HuH-7 (cell line): ENCODE measurements at regions not wholly inside any gene's neighbourhood (a gene's known extent, or its start where the extent isn't known, plus 50 kb on each side); places are given as distances from the start of the nearest gene placed in this dataset.
"Not testable (repeated sequence)": the region's sequence is repeated elsewhere in the genome, so short reads cannot be mapped to it uniquely, and the experiment has no call there.

ENCODE experiments used
- DNase-seq: peaks from one replicate; pipeline ENCODE4 v3.0.0; 2011; ENCODE audit warnings: low spot score

DNA sequence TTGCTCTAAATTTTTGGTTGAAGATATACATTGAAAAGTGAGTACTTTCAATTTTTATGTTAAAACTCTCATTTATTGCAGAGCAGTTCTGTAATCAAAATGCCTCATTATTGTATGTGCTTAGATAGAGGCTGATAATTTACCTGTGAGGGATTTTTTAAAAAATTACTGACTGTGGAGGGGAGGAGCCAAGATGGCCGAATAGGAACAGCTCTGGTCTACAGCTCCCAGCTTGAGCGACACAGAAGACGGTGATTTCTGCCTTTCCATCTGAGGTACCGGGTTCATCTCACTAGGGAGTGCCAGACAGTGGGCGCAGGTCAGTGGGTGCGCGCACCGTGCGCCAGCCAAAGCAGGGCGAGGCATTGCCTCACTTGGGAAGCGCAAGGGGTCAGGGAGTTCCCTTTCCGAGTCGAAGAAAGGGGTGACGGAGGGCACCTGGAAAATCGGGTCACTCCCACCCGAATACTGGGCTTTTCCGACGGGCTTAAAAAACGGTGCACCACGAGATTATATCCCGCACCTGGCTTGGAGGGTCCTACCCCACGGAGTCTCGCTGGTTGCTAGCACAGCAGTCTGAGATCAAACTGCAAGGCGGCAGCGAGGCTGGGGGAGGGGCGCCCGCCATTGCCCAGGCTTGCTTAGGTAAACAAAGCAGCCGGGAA is 89.4 kb downstream of the DDX11 start:
- DNase-seq = not testable (repeated sequence)

DNA sequence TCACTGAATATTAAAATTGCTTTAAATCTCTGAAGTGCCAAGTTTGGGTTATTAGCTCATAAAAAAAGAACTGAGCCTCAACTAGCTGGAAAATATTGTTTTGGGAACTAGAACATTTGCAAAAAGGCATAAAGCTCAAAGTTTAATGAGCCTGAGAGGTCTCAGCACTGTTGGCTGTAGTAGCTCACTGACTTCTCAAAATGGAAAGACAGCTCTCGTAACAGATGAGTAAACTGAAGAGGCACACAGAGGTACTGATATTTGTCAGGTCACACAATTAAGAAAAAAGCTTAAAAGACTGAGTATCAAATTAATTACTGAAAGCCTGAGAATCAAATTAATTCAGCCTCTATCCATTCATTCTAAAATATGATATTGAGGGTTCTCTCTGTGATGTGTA is 100.6 kb downstream of the DDX11 start:
- DNase-seq = not testable (repeated sequence)

DNA sequence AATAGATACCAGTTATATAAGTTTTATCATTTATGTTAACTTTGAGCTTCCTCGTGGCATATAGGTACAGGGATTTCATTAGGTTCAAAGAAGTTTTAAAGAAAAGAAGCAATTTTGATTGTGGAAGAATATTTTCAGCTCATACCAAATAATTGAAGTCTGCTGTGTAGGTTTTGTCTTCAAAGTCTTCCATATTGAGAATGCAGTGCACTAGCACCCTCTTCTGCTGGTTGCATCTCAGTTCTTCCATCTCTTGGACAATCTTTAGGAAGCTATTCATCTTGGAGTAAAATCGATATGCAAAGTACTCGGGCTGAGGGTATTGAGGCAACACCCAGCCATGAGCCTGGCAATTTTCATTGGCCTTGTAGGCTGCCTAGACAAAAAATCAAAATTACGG is 103.9 kb downstream of the DDX11 start:
- not testable (repeated sequence) for DNase-seq

DNA sequence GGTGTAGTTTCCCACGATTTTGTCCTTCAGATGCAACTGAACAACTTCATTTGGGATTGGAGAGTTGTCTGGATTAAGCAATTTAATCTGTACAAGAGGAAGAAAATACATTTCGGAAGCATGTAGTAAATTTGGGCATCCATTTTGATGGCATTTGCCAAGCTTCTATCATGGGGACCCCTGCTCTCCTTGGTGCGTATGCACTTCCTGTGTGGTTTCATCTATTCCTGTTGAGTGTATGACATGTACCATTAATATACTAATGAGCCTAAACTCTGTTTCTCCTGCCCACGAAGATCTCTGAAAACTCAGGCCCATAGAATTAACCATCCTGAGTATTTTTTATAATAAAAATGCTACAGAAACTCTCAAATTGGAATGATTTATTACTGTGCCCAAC is 105.2 kb downstream of the DDX11 start:
- not testable (repeated sequence) for DNase-seq

DNA sequence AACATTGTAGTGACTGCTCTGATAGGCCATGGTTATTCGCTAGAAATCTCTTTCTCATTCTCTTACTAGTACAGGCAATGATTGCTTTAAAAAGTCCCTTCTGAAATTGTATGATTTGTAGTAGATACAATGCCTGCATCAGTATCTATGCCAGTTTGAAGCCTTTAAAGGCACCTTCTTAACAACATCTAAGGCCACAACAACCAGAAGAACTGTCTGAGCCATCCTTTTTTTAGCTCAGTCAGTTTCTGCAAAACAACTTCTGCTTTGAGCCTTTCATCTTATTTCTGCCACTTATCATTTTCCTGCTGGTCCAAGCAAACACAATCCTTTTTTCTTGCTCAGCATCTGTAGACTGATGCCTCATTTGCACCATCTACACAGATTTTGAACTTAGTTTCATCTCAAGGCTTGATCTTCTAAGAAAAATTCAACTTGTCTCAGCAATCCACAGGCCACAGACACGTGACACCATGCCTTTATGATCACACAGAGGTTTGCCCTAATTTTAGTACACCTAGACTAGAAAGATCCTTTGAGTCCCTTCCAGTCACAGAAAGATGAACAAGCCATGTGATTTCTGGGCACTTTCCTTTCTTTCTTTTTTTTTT is 106.1 kb downstream of the DDX11 start:
- not testable (repeated sequence) for DNase-seq

DNA sequence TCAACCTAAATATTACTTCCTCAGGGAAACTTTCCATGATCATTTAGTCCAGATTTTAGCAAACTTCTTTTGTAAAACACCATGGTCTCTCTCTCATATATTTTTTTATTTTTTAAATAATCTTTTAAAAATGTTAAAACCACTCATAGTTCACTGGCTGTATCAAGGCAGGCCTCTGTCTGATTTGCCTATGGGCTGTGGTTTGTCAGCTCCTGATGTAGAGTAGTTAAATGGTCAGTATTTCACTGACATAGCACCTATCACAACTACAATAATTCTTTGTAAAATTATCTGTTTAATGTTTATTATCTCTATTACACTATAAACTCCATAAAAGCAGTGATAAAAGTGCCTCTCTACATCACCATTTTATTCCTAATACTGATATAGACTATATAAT is 108.9 kb downstream of the DDX11 start:
- DNase-seq = not testable (repeated sequence)

DNA sequence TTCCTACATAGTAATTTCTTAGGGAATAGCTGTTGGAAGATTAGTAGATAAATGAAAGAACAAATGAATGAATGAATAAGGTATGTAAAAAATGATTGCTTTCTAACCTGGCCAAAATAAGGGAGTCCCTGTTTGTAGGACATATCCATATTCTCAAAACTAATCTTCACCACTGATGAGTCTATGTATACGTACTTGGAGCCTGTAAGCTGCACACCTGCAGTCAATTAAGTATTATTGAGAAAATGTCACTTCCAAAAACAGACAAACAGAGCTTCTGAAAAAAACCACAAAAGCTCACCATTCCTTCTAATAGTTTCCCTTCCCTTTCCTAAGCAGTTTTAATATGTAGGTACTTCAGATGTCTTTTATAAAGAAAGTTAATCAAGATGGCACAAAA is 109.4 kb downstream of the DDX11 start:
- not testable (repeated sequence) for DNase-seq

DNA sequence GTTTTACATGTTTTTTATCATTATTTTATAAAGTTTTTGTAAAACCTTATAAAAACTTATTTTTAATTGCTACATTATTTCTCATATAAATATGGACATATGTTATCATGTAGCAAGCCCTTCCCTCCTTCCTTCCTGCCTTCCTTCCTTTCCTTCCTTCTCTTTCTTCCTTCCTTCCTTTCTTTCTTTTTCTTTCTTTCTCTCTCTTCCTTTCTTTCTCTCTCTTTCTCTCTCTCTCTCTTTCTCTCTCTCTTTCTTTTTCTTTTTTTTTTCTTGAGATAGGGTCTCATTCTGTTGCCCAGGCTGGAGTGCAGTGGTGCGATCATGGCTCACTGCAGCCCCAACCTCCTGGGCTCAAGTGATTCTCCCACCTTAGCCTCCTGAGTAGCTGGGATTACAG is 110.2 kb downstream of the DDX11 start:
- not testable (repeated sequence) for DNase-seq

DNA sequence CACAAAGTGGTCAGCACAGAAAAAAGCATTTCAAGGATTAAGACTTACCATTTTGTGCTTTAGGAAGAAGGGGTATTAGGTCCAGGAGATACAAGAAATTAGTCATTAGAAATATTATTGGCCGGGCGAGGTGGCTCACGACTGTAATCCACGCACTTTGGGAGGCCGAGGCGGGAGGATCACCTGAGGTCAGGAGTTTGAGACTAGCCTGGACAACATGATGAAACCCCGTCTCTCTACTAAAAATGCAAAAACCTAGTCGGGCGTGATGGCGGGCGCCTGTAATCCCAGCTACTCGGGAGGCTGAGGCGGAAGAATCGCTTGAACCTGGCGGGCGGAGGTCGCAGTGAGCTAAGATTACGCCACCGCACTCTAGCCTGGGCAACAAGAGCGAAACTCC is 111.0 kb downstream of the DDX11 start:
- DNase-seq = not testable (repeated sequence)

DNA sequence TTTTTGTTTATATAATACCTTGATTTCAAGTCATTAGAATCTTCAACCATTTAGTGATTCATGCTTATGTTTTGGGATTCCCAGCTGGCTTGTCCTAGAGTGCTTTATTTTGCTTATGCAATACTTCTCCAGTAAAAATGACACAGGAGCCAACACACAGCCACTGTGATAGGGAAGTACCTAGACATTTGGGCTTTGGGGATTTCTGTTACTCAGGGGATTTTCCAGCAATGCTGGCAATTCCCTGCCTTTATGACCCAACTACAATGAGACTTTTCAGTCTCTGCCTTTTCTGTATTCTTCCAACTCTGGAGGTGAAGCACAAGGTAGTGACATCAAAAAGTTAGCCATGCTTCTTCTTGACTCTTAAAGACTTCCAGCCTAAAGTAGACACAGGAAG is 119.0 kb downstream of the DDX11 start:
- not testable (repeated sequence) for DNase-seq

DNA sequence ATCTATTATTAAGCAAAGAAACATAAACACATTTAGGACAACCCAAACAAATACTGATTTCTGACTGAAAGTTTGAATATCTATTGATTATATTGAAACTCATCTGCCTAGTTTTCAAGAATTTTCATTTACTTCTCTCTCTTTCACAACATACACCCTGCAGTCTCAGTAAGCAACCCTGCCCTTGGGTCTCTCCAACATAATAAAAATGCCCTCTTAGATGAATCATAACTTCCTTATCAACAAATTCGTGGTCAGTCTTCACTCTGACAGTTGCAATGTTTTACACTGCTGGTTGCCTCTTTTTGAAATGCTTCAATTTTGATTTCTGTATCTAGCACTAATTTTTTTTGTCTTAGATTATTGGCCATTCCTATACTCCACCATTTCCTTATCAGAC is 122.0 kb downstream of the DDX11 start:
- DNase-seq = not testable (repeated sequence)

DNA sequence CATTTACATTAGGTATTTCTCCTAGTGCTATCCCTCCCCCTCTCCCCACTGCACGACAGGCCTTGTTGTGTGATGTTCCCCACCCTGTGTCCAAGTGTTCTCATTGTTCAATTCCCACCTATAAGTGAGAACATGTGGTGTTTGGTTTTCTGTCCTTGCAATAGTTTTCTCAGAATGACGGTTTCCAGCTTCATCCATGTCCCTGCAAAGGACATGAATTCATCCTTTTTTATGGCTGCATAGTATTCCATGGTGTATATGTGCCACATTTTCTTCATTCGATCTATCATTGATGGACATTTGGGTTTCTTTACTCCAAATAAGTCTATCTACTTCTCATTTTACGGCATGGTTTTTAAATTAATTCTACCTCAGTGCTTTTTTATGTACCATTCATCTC is 125.8 kb downstream of the DDX11 start:
- not testable (repeated sequence) for DNase-seq

DNA sequence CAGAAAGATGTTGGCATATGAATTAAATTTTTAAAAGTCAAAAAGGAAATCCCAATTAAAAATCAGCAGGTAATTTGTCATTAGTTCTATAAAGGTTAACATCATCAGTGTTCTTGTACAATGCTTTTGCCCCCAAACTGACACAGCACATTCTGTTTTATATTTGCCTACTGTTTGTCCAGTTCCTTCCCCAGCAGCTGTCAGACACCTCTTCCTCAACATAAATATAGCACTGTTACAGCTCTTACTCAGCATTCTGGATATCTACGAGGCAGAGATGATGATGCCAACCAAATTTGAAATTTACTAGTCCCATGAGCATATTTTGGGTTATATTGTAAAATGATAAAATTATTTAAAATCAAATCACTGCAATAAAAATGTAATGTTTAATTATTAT is 124.6 kb downstream of the SINHCAF start:
- DNase-seq = no peak

DNA sequence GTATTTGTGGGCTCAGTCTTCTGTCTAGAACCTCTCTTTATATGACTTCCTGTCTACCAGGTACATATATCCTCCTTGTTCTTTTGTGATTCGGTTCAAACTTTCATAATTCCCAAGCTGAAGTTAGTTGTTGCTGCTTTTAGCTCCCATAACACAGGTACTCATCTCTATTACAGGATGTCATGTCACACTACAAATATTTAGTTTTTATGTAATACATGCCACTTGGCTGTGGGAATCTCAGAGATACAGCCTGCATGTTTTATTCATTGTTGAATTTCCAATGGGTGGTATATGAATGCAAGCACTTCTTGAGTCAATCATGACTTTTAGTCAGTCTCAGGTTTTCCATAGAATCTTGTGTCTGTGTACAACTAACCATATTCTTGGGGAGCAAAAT is 122.7 kb downstream of the SINHCAF start:
- DNase-seq = no peak

DNA sequence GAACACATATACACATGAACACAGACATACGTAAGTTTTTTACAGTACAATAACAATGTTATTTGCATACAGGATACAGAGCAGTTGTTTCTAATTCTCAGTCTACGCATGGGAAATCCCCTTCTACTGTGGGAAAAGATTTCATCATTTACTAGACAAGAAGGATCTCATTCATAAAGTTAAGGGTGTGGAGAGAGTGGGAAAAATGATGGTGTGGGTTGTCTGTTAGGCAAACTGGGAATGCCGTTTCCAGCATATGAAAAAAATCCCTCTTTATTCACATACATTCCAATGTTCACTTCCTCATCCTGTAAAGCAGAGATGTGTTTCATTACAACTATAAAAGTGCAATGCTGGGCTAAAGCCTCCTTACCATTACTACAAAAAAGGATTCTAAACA is 120.9 kb downstream of the SINHCAF start:
- no peak for DNase-seq

DNA sequence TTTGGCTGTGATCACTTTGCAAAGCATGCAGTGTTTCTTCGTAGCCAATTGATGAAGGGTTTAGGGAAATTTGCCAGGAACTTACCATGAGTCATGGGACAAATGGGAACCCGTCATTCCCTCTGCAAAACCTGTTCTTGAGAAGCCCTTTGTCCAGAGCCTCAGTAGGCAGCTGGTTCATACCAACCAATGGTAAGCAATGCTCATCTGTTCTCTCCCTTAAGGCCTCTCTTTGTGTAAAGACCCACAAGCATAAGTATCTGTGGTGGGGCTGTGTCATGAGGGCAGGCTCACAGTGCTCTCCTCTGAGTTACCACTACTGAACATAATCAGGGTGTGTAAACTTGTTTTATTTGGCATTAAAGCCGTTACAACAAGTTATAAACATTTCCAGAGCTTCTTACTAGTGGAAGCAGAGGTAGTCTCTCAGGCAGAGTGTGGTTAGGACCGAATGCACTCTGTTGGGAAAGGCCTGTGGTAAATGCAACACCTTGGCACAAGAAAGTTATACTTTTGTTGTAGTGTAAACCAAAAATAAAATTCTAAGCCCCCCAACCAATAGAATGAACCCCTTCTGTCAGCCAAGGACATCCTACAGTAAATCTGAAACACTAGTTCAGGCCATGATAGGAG is 119.8 kb downstream of the SINHCAF start:
- no peak for DNase-seq

DNA sequence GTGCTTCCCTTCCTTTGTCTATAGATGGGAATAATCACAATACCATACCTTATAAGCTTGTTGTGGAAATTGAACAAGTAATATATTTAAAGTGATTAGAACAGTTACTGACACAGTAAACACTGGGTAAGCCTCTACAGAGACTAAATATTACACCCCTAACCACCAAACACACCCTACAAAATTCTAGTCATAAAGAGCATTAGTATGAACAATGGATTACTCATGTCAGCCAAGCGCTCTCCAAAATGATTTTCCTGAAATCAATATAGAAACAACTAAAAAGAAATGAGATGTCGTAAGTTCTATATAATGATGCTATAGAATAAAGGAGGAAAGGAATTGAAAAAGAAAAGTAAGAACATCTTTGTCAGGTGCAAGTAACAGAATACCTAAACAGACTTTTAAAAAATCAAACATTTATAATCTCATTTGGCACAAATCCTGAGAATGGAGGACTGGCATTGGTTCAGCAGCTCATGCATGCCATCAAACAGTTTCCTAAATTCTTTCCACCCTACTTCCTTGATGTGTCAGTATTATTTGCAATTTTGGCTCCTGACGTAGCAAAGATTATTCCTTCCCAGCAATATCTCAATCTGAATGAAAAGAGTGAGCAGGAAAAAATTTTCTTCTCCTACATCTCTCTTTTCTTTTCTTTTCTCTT is 118.0 kb downstream of the SINHCAF start:
- no peak for DNase-seq

DNA sequence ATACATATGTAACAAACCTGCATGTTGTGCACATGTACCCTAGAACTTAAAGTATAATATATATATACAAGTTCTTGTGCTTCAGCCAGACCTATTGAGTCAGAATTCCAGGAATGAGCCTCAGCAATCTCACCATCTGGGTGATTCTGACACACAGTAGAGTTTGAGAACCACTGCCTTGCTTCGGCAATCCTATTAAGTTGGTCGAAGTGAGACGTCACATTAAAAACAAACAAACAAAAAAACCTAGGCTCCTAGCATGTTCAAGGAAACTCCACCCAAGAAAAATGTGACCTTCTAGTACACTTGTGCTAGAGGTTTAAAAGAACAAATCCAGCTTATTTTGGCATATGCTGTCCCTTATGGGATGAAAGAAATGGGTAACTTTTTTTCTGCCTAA is 115.8 kb downstream of the SINHCAF start:
- no peak for DNase-seq

DNA sequence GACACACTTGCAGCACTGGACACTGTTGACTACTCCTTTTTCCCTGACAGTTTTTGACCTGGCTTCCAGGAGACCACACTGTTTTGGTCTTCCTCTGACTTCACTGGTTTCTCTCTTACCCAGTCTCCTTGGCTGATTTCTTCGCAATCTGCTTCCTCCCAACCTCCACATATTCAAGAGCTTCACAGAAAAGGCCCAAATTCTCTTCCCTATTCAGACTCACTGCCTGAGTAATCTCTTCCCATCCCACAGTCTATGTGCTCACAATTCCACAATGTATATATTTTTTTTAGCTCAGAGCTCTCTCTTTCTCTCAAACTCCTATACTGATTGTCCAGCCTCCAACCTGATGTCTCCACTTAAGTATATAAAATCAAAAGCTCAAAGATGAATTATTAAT is 115.4 kb downstream of the SINHCAF start:
- no peak for DNase-seq

DNA sequence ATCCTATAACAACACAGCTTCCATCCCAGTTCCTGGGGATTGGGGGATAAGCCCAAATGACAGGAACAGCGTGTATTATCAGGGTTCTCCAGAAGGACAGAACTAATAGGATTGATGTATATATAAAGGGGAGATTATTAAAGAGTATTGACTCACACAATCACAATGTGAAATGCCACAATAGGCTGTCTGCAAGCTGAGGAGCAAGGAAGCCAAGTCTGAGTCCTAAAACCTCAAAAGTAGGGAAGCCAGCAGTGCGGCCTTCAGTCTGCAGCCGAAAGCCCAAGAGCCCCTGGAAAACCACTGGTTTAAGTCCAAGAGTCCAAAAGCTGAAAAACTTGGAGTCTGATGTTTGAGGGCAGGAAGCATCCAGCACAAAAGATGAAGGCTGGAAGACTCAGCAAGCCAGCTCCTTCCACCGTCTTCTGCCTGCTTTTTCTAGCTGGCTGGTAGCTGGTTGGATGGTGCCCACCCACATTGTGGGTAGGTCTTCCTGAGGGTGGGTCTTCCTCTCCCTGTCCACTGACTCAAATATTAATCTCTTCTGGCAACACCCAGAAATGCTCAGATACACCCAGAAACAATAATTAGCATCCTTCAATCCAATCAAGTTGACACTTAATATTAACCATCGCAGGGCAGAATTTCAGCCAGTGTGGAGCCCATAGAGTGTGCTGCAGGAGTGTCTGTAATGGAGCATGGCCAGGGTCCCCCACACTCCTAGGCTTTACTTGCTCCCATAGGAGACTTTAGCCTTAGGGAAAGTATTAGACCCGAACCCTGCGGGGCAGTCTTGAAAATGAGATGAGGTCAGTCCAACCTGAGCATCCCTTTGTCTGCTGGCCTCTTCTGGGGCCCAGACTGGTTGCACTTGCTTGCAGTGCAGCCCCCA is 111.1 kb downstream of the SINHCAF start:
- no peak for DNase-seq

DNA sequence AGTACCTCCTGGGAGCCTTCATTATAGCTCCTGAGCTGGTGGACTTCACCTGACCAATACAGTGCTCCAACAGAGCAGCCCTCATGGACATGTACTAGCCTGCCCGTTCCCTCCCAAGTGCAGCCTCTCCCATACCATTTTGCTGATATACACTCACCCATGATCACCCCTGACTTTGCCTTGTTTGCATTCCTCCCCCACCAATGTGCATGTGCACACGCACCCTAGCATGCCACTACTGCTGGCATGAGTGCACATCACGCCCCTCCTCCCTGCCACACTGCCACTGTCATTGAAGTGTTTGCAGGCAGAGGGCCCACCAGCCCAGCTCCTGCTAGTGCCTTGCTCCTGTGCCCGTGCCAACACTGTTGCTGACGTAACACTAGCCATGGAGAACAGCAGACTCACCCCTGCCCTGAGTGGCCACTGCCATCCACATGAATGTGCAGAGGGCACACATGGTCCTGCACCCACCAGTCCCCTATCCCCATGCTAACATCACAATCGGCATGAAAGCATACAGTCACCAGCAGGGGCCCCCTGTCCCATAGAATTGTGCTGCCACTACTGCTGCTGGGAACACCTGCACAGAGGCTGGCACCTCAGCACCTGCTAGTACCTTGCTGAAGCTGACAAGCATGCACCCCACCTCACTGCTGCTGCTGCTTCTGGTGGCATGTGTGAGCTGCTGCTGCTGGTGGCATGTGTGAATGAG is 110.3 kb downstream of the SINHCAF start:
- no peak for DNase-seq
